ENCODE measurements at regions not wholly inside any gene's neighbourhood (a gene's known extent, or its start where the extent isn't known, plus 50 kb on each side); places are given as distances from the start of the nearest gene placed in this dataset.

DNA sequence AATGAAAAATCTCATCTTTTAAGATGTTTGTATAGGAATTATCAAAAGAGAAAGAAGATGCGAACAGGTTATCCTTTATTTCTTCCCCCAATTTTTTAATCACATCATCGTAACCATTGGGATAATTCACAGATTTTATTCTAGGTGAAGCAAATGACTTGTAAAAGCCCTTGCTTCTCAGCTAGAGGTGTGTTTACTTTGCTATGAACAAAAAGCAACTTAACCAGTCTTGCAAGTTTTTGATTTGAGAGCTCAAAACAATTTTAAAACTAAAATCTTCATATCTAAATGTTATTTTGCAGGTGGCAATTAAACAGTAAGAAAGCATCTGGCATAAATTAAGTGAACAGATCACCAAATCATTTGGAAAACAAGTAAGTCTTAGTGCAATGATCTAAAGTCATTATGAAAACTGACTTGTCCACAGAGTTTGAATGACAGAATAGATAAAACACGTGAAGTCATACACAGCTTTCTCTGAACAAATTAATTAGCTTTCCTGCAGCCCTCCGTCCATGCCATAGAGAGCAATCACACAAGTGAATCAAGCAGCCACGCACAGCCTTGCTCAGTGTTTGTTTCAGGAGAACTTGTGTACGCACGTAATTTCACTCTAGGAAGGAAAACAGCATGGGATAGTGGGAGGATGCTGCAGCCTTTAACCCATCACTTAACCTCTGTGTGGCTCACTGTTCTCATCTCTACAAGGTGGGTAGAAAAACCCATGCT lies 85.0 kb upstream of the ZNF800 start:
- no peak overlapping the region for H3K4ac ChIP-seq (replicated peaks; ENCODE audit: insufficient read length, low read depth, low read length)
- H3K9me3 ChIP-seq (ENCODE audit: insufficient read depth in 2 of 2, low read depth in 1 of 2, low read length in 1 of 2): no peaks in the 10 kb centered on the region
- H4K91ac ChIP-seq (replicated peaks; ENCODE audit: insufficient read length, low read length): no peak overlapping the region
- H3K4me2 ChIP-seq (ENCODE audit: insufficient read depth in 1 of 2, low read depth in 2 of 2, low read length in 2 of 2): no peak overlapping the region
- H2BK20ac ChIP-seq (ENCODE audit: low read length): no peak overlapping the region
- H2BK5ac ChIP-seq (ENCODE audit: low read depth, low read length): no peak overlapping the region
- no peak overlapping the region for H3K14ac ChIP-seq (ENCODE audit: insufficient read length)
- H3K36me3 ChIP-seq (ENCODE audit: control insufficient read depth in 2 of 4, insufficient read depth in 4 of 4, low read length in 3 of 4): no peaks in the 10 kb centered on the region
- H4K20me1 ChIP-seq (replicated peaks in 1 of 2; ENCODE audit: control insufficient read depth in 1 of 2, insufficient read depth in 2 of 2, low read length in 2 of 2): no peaks in the 10 kb centered on the region
- no peak overlapping the region for H2AFZ ChIP-seq (ENCODE audit: low read length)
- no peak overlapping the region for H2BK15ac ChIP-seq (ENCODE audit: low read length)
- no peak overlapping the region for H3K18ac ChIP-seq (ENCODE audit: extremely low read depth, low read length)
- no peaks in the 10 kb centered on the region for H3K79me1 ChIP-seq (ENCODE audit: low read depth, low read length)
- no peak overlapping the region for H3K27ac ChIP-seq (ENCODE audit: low read depth, low read length)
- 55% methylated on average over 7 of the region's 7 CpGs; no CpG with 5 or more reads in 1 of the 2 experiments for WGBS, 2 experiments (ENCODE audit: extremely low coverage in 1 of 2, insufficient coverage in 1 of 2, insufficient read length in 1 of 2, insufficient replicate concordance in 2 of 2, low coverage in 1 of 2, low lambda C conversion rate in 2 of 2, missing lambda C conversion rate in 1 of 2)
- H3K4me1 ChIP-seq (replicated peaks in 1 of 4; ENCODE audit: control insufficient read depth in 3 of 4, insufficient read depth in 4 of 4, low read length in 3 of 4): peaks cover 0 to 4% (median 3%) of the 10 kb centered on the region in 4 experiments; a peak in 4 of 7 replicates
- peaks cover 0 to 1% (median 0%) of the 10 kb centered on the region in 4 experiments; a peak in 1 of 7 replicates for H3K27me3 ChIP-seq (replicated peaks in 1 of 4; ENCODE audit: control insufficient read depth in 3 of 4, extremely low read depth in 1 of 4, insufficient read depth in 3 of 4, low read length in 3 of 4)
- DNase-seq (ENCODE audit: low read depth in 1 of 2, low spot score in 2 of 2) (no peak), FAIRE-seq (no peak)
- ChIA-PET CTCF (ENCODE audit: partially characterized antibody) (interaction anchor here (0.7 to 2.1 kb wide), 8 partner anchors 9 to 151 kb away, joined by 3 to 8 read pairs (median 4); no protein-coding TSS in a partner anchor), POLR2A (ENCODE audit: partially characterized antibody) (no interaction called here)
- no peak overlapping the region for H4K5ac ChIP-seq (ENCODE audit: insufficient read length, low read depth, low read length)
- TF ChIP-seq RXRA (IDR thresholded peaks at IDR 0.05; ENCODE audit: insufficient read depth, low read depth, low read length): no peak
- TF ChIP-seq SAP30 (IDR thresholded peaks at IDR 0.05; ENCODE audit: insufficient read depth, insufficient replicate concordance, low read length): no peak
- no peak overlapping the region for H3K23ac ChIP-seq (ENCODE audit: insufficient read length)
- no peak overlapping the region for H2BK12ac ChIP-seq (ENCODE audit: low read depth, low read length)
- no peaks in the 10 kb centered on the region for H3K23me2 ChIP-seq (ENCODE audit: low read depth, low read length)
- H3K56ac ChIP-seq (replicated peaks; ENCODE audit: insufficient read length, low read depth, low read length): no peak overlapping the region
- peak overlapping the region in 1 of 4 experiments; percentile 13; a peak in 1 of 7 replicates for H3K9ac ChIP-seq (replicated peaks in 1 of 4; ENCODE audit: extremely low read depth in 1 of 4, low read depth in 3 of 4, low read length in 3 of 4)
- H3K4me3 ChIP-seq (ENCODE audit: extremely low read depth in 1 of 4, insufficient read depth in 2 of 4, low read depth in 3 of 4, low read length in 4 of 4): no peak overlapping the region
- no peak overlapping the region for H4K8ac ChIP-seq (ENCODE audit: extremely low read depth, insufficient read depth, low read length)
- no peak overlapping the region for H2AK5ac ChIP-seq (ENCODE audit: low read depth, low read length)
- H3K79me2 ChIP-seq (ENCODE audit: control insufficient read depth in 1 of 2, insufficient read depth in 2 of 2, low read length in 2 of 2): no peaks in the 10 kb centered on the region
- H2BK120ac ChIP-seq (replicated peaks; ENCODE audit: low read depth, low read length): no peak overlapping the region
